ENCODE measurements at regions not wholly inside any gene's neighbourhood (a gene's known extent, or its start where the extent isn't known, plus 50 kb on each side); places are given as distances from the start of the nearest gene placed in this dataset.

DNA sequence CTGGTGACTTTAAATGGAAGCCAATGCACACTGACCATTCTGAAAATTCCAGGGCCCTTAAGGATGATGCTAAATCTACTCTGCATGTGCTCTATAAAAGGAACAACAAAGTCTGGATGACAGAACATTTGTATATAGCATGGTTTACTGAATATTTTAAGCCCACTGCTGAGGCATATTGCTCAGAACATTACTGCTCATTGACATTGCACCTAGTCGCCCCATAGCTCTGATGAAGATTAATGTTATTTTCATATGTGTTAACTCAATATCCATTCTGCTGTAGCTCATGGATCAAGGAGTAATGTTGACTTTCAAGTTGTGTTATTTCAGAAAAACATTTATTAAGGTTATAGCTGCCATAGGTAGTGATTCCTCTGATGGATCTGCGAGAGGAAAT lies 827.5 kb upstream of the CHAC2 start:
- intact Hi-C loops (cut with DNase I), result no loop called here
- Histone ChIP-seq H3K36me3 (no peaks in the 10 kb centered on the region), H3K27ac (no peak overlapping the region), H3K9me3 (no peaks in the 10 kb centered on the region), H3K27me3 (no peaks in the 10 kb centered on the region), H3K4me3 (no peak overlapping the region), H3K4me1 (no peaks in the 10 kb centered on the region)
- ATAC-seq, result no peak
- WGBS (ENCODE audit: insufficient coverage, low coverage, low lambda C conversion rate, missing lambda C conversion rate), result 79% methylated on average over 2 of the region's 2 CpGs
- no peak for DNase-seq
- TF ChIP-seq, protein P1, sequence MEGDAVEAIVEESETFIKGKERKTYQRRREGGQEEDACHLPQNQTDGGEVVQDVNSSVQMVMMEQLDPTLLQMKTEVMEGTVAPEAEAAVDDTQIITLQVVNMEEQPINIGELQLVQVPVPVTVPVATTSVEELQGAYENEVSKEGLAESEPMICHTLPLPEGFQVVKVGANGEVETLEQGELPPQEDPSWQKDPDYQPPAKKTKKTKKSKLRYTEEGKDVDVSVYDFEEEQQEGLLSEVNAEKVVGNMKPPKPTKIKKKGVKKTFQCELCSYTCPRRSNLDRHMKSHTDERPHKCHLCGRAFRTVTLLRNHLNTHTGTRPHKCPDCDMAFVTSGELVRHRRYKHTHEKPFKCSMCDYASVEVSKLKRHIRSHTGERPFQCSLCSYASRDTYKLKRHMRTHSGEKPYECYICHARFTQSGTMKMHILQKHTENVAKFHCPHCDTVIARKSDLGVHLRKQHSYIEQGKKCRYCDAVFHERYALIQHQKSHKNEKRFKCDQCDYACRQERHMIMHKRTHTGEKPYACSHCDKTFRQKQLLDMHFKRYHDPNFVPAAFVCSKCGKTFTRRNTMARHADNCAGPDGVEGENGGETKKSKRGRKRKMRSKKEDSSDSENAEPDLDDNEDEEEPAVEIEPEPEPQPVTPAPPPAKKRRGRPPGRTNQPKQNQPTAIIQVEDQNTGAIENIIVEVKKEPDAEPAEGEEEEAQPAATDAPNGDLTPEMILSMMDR (IDR thresholded peaks at IDR 0.05), result no peak

DNA sequence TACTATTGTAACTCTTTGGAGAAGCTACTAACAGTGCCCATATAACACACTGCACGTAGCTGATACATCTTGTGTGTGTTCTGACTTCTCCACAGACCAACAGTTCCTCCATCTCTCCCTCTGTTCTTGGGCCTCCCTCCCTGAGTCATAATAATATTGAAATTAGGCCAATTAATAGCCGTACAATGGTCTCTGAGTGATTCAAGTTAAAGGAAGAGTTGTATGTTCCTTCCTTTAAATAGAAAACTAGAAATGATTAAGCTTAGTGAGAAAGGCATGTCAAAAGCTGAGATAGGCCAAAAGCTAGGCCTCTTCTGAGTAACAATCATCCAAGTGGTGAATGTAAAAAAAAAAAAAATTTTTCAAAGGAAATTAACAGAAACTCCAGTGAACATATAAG lies 828.4 kb upstream of the CHAC2 start:
- Histone ChIP-seq H3K27me3 (no peaks in the 10 kb centered on the region), H3K27ac (no peak overlapping the region), H3K4me3 (no peak overlapping the region), H3K4me1 (peaks cover 0 to 8% (median 0%) of the 10 kb centered on the region in 4 donors), H3K9me3 (no peaks in the 10 kb centered on the region), H3K36me3 (no peaks in the 10 kb centered on the region)
- TF ChIP-seq POLR2A (IDR thresholded peaks at IDR 0.05), result no peak
- TF ChIP-seq, protein P1 (IDR thresholded peaks at IDR 0.05), result no peak
- WGBS (ENCODE audit: insufficient coverage, low coverage, low lambda C conversion rate, missing lambda C conversion rate), result 53% methylated on average over 2 of the region's 2 CpGs
- intact Hi-C loops (cut with DNase I), result no loop called here
- DNase-seq (no peak), ATAC-seq (no peak)

DNA sequence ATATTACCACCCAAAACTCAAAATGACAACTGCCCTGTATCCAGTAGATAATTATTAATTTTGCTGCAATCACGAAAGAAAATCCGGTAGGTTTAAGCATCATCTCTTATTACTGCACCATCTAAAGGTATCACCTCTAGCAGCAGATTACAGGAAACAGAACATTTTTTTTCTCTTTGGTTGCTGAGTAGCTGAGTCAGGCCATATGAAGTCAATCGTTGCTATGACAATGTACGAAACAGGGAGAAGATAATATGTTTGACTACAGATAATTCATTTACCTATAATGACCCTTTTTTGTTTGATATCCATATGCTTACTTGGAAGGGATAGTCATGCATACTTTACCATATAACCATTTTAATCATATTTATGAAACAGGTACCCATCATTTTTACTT lies 831.6 kb upstream of the CHAC2 start:
- TF ChIP-seq, protein P1 (IDR thresholded peaks at IDR 0.05), result no peak
- TF ChIP-seq POLR2A (IDR thresholded peaks at IDR 0.05), result no peak
- DNase-seq (no peak), ATAC-seq (peak in 2 of 4 donors; percentile 25 to 58)
- Histone ChIP-seq H3K27ac (peak overlapping the region in 1 of 3 donors; percentile 77), H3K4me3 (no peak overlapping the region), H3K36me3 (no peaks in the 10 kb centered on the region), H3K9me3 (no peaks in the 10 kb centered on the region), H3K27me3 (no peaks in the 10 kb centered on the region), H3K4me1 (peaks cover 0 to 8% (median 0%) of the 10 kb centered on the region in 4 donors)
- 48% methylated on average over 4 of the region's 4 CpGs for WGBS (ENCODE audit: insufficient coverage, low coverage, low lambda C conversion rate, missing lambda C conversion rate)
- intact Hi-C loops (cut with DNase I), result no loop called here

DNA sequence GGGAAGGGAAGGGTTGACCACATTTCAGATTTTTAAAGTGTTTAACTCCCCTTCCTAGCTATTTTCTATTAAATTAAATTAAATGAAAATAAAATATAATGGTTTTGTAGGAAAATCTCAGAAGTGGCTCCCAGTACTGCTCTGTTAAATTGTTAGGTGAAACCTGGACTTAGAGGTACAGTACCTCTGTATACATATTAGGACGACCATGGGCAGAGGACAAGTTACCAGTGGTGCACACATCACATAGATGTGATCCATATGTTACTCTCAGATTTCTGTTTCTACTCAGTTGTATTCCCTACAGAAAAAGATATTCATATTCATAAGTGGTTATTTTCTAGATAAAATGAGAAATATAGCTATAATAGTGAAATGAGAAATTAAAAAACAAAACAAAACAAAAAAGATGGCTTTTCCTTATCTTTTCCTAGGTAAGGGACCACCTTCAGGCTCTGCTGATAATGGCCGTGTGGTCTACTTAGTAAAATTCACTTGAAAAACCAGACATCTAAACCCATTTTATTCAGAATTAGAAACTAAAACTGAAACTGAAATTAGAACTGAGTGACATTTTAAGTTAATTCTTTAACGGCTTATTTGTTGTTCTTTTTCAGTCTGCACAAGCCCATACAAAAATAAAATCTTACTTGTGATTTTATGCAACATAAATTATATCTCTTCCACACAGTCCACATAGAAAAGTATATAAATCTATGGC lies 832.5 kb upstream of the CHAC2 start:
- TF ChIP-seq POLR2A (IDR thresholded peaks at IDR 0.05), result no peak
- TF ChIP-seq, protein P1 (IDR thresholded peaks at IDR 0.05), result no peak
- Histone ChIP-seq H3K36me3 (no peaks in the 10 kb centered on the region), H3K27me3 (no peaks in the 10 kb centered on the region), H3K9me3 (no peaks in the 10 kb centered on the region), H3K27ac (peak overlapping the region; percentile 39 to 77 (median 55)), H3K4me3 (peak overlapping the region in 2 of 3 donors; percentile 3 to 11), H3K4me1 (peaks cover 0 to 8% (median 0%) of the 10 kb centered on the region in 4 donors)
- WGBS (ENCODE audit: insufficient coverage, low coverage, low lambda C conversion rate, missing lambda C conversion rate), result 8% methylated on average over 3 of the region's 3 CpGs
- peak; percentile 49 to 65 (median 61) for ATAC-seq
- intact Hi-C loops (cut with DNase I), result no loop called here
- no peak for DNase-seq

Measured in right lobe of liver (tissue), 6 donors.